ENCODE measurements at regions not wholly inside any gene's neighbourhood (a gene's known extent, or its start where the extent isn't known, plus 50 kb on each side); places are given as distances from the start of the nearest gene placed in this dataset.

GRCh38 chr16:54712866-54713265, 217.8 kb upstream of the IRX5 start:
- H3K27me3 ChIP-seq (replicated peaks), result no peaks in the 10 kb centered on the region
- H3K4me3 ChIP-seq (ENCODE audit: low read depth, low read length), result no peak overlapping the region
- H3K27ac ChIP-seq, result no peak overlapping the region
- TF ChIP-seq CTCF (IDR thresholded peaks at IDR 0.05; ENCODE audit: low read depth, low read length, missing control alignments), result no peak
- in situ Hi-C loops (cut with HindIII; ENCODE audit: low pct_ligation_motif_present, low sequenced_read_pairs), result no loop called here
- H3K36me3 ChIP-seq (replicated peaks), result no peaks in the 10 kb centered on the region
- DNase-seq, result no peak

GRCh38 chr16:54707813-54708212, 222.9 kb upstream of the IRX5 start:
- Histone ChIP-seq H3K4me3 (ENCODE audit: low read depth, low read length) (no peak overlapping the region), H3K27me3 (replicated peaks) (no peaks in the 10 kb centered on the region), H3K36me3 (replicated peaks) (no peaks in the 10 kb centered on the region), H3K27ac (no peak overlapping the region)
- no peak for TF ChIP-seq CTCF (IDR thresholded peaks at IDR 0.05; ENCODE audit: low read depth, low read length, missing control alignments)
- in situ Hi-C loops (cut with HindIII; ENCODE audit: low pct_ligation_motif_present, low sequenced_read_pairs), result no loop called here
- DNase-seq, result no peak

GRCh38 chr16:54706406-54706805, 224.3 kb upstream of the IRX5 start:
- in situ Hi-C loops (cut with HindIII; ENCODE audit: low pct_ligation_motif_present, low sequenced_read_pairs), result no loop called here
- Histone ChIP-seq H3K27ac (no peak overlapping the region), H3K36me3 (replicated peaks) (no peaks in the 10 kb centered on the region), H3K27me3 (replicated peaks) (no peaks in the 10 kb centered on the region), H3K4me3 (ENCODE audit: low read depth, low read length) (no peak overlapping the region)
- TF ChIP-seq CTCF (IDR thresholded peaks at IDR 0.05; ENCODE audit: low read depth, low read length, missing control alignments), result no peak
- DNase-seq, result no peak

- in situ Hi-C loops (cut with HindIII; ENCODE audit: low pct_ligation_motif_present, low sequenced_read_pairs), result no loop called here
- Histone ChIP-seq H3K27ac (no peak overlapping the region), H3K4me3 (ENCODE audit: low read depth, low read length) (no peak overlapping the region), H3K36me3 (replicated peaks) (no peaks in the 10 kb centered on the region), H3K27me3 (replicated peaks) (no peaks in the 10 kb centered on the region)
- no peak for DNase-seq
- TF ChIP-seq CTCF (IDR thresholded peaks at IDR 0.05; ENCODE audit: low read depth, low read length, missing control alignments), result no peak
Observed at GRCh38 chr16:54703339-54703738, 227.3 kb upstream of the IRX5 start.

- no peak for TF ChIP-seq CTCF (IDR thresholded peaks at IDR 0.05; ENCODE audit: low read depth, low read length, missing control alignments)
- Histone ChIP-seq H3K36me3 (replicated peaks) (no peaks in the 10 kb centered on the region), H3K27ac (no peak overlapping the region), H3K4me3 (ENCODE audit: low read depth, low read length) (no peak overlapping the region), H3K27me3 (replicated peaks) (no peaks in the 10 kb centered on the region)
- no peak for DNase-seq
- in situ Hi-C loops (cut with HindIII; ENCODE audit: low pct_ligation_motif_present, low sequenced_read_pairs), result no loop called here
Observed at GRCh38 chr16:54699656-54700055, 231.0 kb upstream of the IRX5 start.

GRCh38 chr16:54697677-54698076, 233.0 kb upstream of the IRX5 start:
- no peak overlapping the region for H3K4me3 ChIP-seq (ENCODE audit: low read depth, low read length)
- TF ChIP-seq CTCF (IDR thresholded peaks at IDR 0.05; ENCODE audit: low read depth, low read length, missing control alignments), result no peak
- no peaks in the 10 kb centered on the region for H3K27me3 ChIP-seq (replicated peaks)
- in situ Hi-C loops (cut with HindIII; ENCODE audit: low pct_ligation_motif_present, low sequenced_read_pairs), result no loop called here
- no peaks in the 10 kb centered on the region for H3K36me3 ChIP-seq (replicated peaks)
- no peak overlapping the region for H3K27ac ChIP-seq
- DNase-seq, result no peak
